SK-N-MC (cell line): ENCODE measurements at regions not wholly inside any gene's neighbourhood (a gene's known extent, or its start where the extent isn't known, plus 50 kb on each side); places are given as distances from the start of the nearest gene placed in this dataset.

ENCODE experiments used
- DNase-seq: peaks from one replicate; pipeline ENCODE4 v3.0.0-alpha.2; 2011; ENCODE audit warnings: low read depth, low spot score
- H3K27ac ChIP-seq: fragments of 200-600 bp; sonication (generic); 2 replicates; pipeline ENCODE4 v1.5.1; 2016; ENCODE audit warnings: mixed run types
- H3K36me3 ChIP-seq: fragments of 200-600 bp; sonication (generic); 2 replicates; pipeline ENCODE4 v1.6.1; 2017; ENCODE audit warnings: antibody characterized with exemption, low read length, mixed read lengths; ENCODE audit not compliant: insufficient read depth
- H3K4me3 ChIP-seq: fragments of 200-600 bp; sonication (generic); 2 replicates; pipeline ENCODE4 v1.5.1; 2016
- H3K9ac ChIP-seq: fragments of 200-600 bp; sonication (generic); 2 replicates; pipeline ENCODE4 v1.8.0; 2017; ENCODE audit warnings: mixed run types, mixed read lengths; ENCODE audit not compliant: insufficient read length
- H3K9me3 ChIP-seq: fragments of 200-600 bp; sonication (generic); 2 replicates; pipeline ENCODE4 v1.6.1; 2017; ENCODE audit warnings: low read depth, mild to moderate bottlenecking, antibody characterized with exemption, low read length, moderate library complexity, mixed read lengths
- EZH2 ChIP-seq: fragments of 200-600 bp; sonication (generic); IDR thresholded peaks from one replicate; pipeline ENCODE4 v1.6.1; 2017; ENCODE audit warnings: antibody characterized with exemption
- FOXP2 ChIP-seq: optimal IDR thresholded peaks from 2 replicates; pipeline ENCODE3; 2011; ENCODE audit warnings: mild to moderate bottlenecking, moderate library complexity; ENCODE audit not compliant: insufficient read depth; ENCODE audit errors: extremely low read length, control extremely low read depth
- POLR2AphosphoS5 ChIP-seq: IDR thresholded peaks from 2 replicates; pipeline ENCODE4 v1.6.1; 2012; ENCODE audit warnings: mild to moderate bottlenecking, low read depth, low read length, borderline replicate concordance

DNA sequence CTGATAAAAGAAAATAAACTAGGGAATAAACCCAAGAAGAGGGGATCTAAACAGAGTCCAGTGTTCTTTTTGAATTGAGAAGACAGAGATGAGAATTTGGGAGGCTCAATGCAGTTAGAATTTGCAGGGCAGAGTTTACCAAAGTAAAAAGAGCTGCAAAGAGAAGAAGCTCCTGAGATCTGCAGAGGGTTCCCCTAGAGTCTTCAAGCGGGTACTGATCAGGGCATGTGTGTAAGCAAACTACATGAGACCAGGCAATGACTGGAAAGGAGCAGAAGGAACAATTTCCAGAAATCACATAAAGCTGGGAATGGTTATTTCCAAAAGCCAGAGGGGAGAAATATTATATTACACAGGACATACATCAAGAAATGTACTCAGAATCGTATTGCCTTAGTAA lies 58.1 kb upstream of the TES start:
- Histone ChIP-seq H3K36me3 (no peaks in the 10 kb centered on the region), H3K4me3 (no peak overlapping the region), H3K9ac (no peak overlapping the region), H3K27ac (no peak overlapping the region), H3K9me3 (no peaks in the 10 kb centered on the region)
- no peak for TF ChIP-seq EZH2
- no peak for TF ChIP-seq FOXP2
- no peak for TF ChIP-seq POLR2AphosphoS5
- DNase-seq, result no peak

DNA sequence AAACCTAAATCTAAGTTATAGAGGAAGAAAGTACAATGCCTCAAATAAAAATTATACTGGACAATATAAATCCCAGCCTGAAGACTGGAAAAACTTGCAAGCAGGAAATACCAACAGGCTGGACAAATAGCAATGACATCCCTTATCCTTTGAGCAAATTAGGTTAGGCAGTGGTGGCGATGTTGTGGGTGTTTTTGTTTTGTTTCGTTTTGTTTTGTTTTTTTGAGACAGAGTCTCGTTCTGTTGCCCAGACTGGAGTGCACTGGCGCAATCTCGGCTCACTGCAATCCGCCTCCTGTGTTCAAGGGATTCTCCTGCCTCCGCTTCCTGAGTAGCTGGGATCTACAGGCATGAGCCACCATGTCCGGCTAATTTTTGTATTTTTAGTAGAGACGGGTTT lies 57.3 kb upstream of the TES start:
- Histone ChIP-seq H3K9ac (no peak overlapping the region), H3K4me3 (no peak overlapping the region), H3K36me3 (no peaks in the 10 kb centered on the region), H3K9me3 (no peaks in the 10 kb centered on the region), H3K27ac (no peak overlapping the region)
- TF ChIP-seq POLR2AphosphoS5, result no peak
- no peak for TF ChIP-seq EZH2
- no peak for TF ChIP-seq FOXP2
- no peak for DNase-seq

DNA sequence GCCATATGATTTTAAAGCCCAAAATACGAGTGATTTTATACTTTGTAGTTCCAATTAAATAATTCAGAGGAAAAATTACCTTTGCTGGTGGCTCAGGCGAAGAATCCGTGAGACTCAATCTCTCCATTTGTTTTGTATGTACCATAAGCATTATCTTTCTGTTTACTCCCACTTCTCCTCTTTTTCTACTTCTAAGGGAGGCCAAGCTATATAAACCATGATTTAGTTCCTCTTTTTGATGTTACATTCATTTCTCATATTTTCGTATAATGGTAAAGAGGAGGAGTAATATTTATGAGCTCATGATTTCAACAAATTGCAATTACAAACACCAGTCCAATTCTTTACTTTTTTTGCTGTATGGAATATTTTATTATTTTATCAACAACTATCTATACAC lies 50.6 kb upstream of the TES start:
- Histone ChIP-seq H3K9ac (no peak overlapping the region), H3K36me3 (no peaks in the 10 kb centered on the region), H3K9me3 (no peaks in the 10 kb centered on the region), H3K4me3 (no peak overlapping the region), H3K27ac (no peak overlapping the region)
- TF ChIP-seq EZH2 (no peak), FOXP2 (no peak), POLR2AphosphoS5 (no peak)
- DNase-seq, result no peak
